Choroid plexus epithelial cell (primary cell): ENCODE measurements at regions not wholly inside any gene's neighbourhood (a gene's known extent, or its start where the extent isn't known, plus 50 kb on each side); places are given as distances from the start of the nearest gene placed in this dataset.

ENCODE experiments used
- DNase-seq: peaks from one replicate; pipeline ENCODE4 v3.0.0-alpha.2; 2010; ENCODE audit warnings: low read depth
- H3K4me3 ChIP-seq: 2 replicates; pipeline ENCODE4 v1.5.1; 2011; ENCODE audit warnings: low read depth, mild to moderate bottlenecking, control low read depth, low read length, moderate library complexity
- TF ChIP-seq, protein P1 (sequence below): conservative IDR thresholded peaks from 2 replicates; pipeline ENCODE4 v1.5.1; 2011; ENCODE audit warnings: low read depth, mild to moderate bottlenecking, control low read depth, inconsistent platforms, low read length, moderate library complexity

DNA sequence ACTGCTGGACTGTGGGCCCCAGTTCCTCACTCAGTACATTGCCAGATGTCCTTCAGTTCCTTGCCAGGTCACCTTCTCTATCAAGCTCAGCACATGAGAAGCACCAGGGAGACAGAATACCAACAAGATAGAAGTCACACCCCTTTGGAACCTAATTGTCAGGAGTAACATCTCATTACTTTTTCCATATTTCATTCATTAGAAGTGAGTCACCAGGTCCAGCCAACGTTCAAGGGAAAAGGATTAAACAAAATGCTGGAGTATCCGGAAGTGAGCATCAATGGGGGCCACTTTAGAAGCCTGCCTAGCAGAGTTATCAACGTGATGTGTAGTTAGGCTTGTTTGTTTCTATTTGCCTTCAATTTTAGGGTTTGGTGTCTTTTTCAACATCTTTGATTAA lies 569.3 kb downstream of the MIAT start:
- DNase-seq: peak; percentile 43
- no peak overlapping the region for H3K4me3 ChIP-seq
- TF ChIP-seq, protein P1, sequence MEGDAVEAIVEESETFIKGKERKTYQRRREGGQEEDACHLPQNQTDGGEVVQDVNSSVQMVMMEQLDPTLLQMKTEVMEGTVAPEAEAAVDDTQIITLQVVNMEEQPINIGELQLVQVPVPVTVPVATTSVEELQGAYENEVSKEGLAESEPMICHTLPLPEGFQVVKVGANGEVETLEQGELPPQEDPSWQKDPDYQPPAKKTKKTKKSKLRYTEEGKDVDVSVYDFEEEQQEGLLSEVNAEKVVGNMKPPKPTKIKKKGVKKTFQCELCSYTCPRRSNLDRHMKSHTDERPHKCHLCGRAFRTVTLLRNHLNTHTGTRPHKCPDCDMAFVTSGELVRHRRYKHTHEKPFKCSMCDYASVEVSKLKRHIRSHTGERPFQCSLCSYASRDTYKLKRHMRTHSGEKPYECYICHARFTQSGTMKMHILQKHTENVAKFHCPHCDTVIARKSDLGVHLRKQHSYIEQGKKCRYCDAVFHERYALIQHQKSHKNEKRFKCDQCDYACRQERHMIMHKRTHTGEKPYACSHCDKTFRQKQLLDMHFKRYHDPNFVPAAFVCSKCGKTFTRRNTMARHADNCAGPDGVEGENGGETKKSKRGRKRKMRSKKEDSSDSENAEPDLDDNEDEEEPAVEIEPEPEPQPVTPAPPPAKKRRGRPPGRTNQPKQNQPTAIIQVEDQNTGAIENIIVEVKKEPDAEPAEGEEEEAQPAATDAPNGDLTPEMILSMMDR: no peak

DNA sequence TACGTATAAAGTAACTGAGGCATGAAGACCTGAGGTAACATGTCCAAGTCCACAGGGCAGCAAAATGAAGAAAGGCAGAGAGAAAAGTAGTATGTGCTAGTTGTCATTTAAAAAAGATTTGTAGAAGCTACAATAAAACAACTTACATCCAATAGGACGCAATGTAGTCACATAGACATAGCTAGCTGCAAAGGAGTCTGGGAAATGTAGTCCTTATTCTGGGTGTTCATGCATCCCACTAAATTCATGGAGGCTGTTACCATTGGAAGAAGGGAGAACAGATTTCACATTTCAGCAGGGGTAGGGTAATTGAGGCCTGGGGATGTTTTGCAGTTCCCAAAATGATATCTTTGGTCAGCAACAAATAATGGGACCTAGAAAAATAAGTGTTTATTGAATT lies 571.4 kb downstream of the MIAT start:
- TF ChIP-seq, protein P1: no peak
- DNase-seq: no peak

GRCh38 chr22:27230189-27230588 lies 571.4 kb downstream of the MN1 start:
- H3K4me3 ChIP-seq: no peak overlapping the region
- TF ChIP-seq, protein P1: no peak
- DNase-seq: no peak

More for the DNA sequence above, 571.4 kb downstream of the MIAT start:
- H3K4me3 ChIP-seq: no peak overlapping the region

DNA sequence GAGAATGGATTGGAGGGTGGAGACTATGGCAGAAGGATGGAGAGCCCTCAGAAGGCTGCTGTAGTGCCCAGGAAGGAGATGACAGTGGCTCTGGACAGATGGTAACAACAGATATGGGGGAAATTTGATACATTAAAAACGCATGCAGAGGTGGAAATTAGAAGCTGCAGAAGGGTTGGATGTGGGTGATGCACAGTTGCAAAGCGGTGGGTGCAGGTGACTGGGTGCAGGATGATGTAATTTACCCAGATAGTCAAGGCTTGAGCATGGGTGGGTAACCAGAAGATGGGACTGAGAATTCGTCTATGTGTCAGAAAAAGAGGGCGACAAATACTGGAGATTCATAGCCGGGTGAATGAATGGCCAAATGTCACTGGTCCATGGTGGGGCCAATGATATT lies 570.3 kb downstream of the MN1 start:
- no peak overlapping the region for H3K4me3 ChIP-seq
- TF ChIP-seq, protein P1: no peak
- no peak for DNase-seq

- no peak overlapping the region for H3K4me3 ChIP-seq
- no peak for DNase-seq
- TF ChIP-seq, protein P1: no peak
These were observed 569.5 kb downstream of the MN1 start for GRCh38 chr22:27232077-27232476.

- DNase-seq: no peak
- no peak overlapping the region for H3K4me3 ChIP-seq
- TF ChIP-seq, protein P1: no peak
These were observed 564.3 kb downstream of the MN1 start for GRCh38 chr22:27237080-27237741.

DNA sequence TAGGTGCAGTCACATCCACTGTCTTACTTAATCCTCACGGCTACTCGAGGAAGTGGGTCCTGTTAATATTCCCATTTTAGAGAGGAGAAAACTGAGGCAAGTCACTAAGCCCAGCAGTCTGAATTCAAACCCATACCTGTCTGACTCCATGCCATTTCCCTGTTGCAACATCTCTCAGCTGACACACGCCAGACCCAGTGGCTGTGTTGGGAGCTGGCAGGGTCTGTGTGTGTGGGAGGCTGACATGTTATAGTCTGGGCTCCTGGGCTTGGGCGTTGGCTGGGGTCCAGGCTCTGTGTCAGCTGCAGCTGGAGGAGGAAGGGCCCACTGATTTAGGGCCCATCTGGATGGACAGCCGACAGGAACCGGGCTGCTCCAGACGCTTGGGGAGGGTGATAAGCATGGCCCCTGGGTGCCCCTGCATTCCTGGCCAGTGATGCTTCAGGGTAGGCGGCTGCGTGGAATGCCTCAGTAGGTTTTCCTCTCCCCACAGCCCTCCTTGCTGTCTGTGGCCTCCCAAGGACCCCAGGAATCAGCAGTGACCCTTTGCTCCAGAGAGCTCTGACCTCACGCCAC lies 562.5 kb downstream of the MN1 start:
- TF ChIP-seq, protein P1: no peak
- DNase-seq: peak; percentile 99
- no peak overlapping the region for H3K4me3 ChIP-seq
